SU-DHL-6 (cell line): ENCODE measurements at regions not wholly inside any gene's neighbourhood (a gene's known extent, or its start where the extent isn't known, plus 50 kb on each side); places are given as distances from the start of the nearest gene placed in this dataset.

Source experiments
- H2AFZ ChIP-seq: fragments of 200-600 bp; sonication (generic); 2 replicates; pipeline ENCODE4 v1.6.1; 2014; ENCODE audit warnings: low read depth, mild to moderate bottlenecking, moderate library complexity, mixed read lengths, antibody characterized with exemption, low read length; ENCODE audit not compliant: severe bottlenecking
- H3F3A ChIP-seq: fragments of 200-600 bp; shearing (Covaris generic); 2 replicates; pipeline ENCODE4 v1.6.0; 2016; ENCODE audit warnings: antibody characterized with exemption, mild to moderate bottlenecking; ENCODE audit not compliant: insufficient read depth
- H3K27ac ChIP-seq: fragments of 200-600 bp; sonication (generic); 2 replicates; pipeline ENCODE4 v1.5.1; 2016; ENCODE audit warnings: low read depth, mild to moderate bottlenecking, low read length, moderate library complexity, mixed read lengths
- H3K27me3 ChIP-seq: fragments of 200-600 bp; sonication (generic), shearing (Covaris generic); 2 replicates; pipeline ENCODE4 v1.6.0; 2014; ENCODE audit warnings: mild to moderate bottlenecking, low read length
- H3K36me3 ChIP-seq: fragments of 200-600 bp; sonication (generic); 2 replicates; pipeline ENCODE4 v1.6.1; 2014; ENCODE audit warnings: mild to moderate bottlenecking, low read length, mixed read lengths
- H3K4me2 ChIP-seq: fragments of 300-600, 200-600 bp; shearing (Covaris generic), sonication (generic); 2 replicates; pipeline ENCODE4 v1.6.0; 2014; ENCODE audit warnings: low read length, low read depth, mild to moderate bottlenecking; ENCODE audit not compliant: poor library complexity, severe bottlenecking
- H3K4me3 ChIP-seq: fragments of 200-600 bp; sonication (generic); 2 replicates; pipeline ENCODE4 v1.5.1; 2014; ENCODE audit warnings: antibody characterized with exemption, low read length, mild to moderate bottlenecking, mixed read lengths; ENCODE audit not compliant: insufficient read depth, poor library complexity, severe bottlenecking
- H3K79me2 ChIP-seq: fragments of 200-600 bp; sonication (generic); 2 replicates; pipeline ENCODE4 v1.6.1; 2014; ENCODE audit warnings: mild to moderate bottlenecking, low read length, moderate library complexity; ENCODE audit not compliant: insufficient read depth
- H3K9ac ChIP-seq: fragments of 200-600 bp; sonication (generic); 2 replicates; pipeline ENCODE4 v1.7.0; 2014; ENCODE audit warnings: mild to moderate bottlenecking, low read length
- H3K9me2 ChIP-seq: fragments of 200-600 bp; sonication (generic); replicated peaks from 2 replicates; pipeline ENCODE4 v1.6.1; 2014; ENCODE audit warnings: low read length; ENCODE audit not compliant: insufficient read depth
- H3K9me3 ChIP-seq: fragments of 200-600 bp; sonication (generic); 2 replicates; pipeline ENCODE4 v1.6.1; 2014; ENCODE audit warnings: low read length, mixed read lengths; ENCODE audit not compliant: insufficient read depth
- H4K20me1 ChIP-seq: fragments of 200-600 bp; sonication (generic); 2 replicates; pipeline ENCODE4 v1.6.1; 2014; ENCODE audit warnings: low read depth, mild to moderate bottlenecking, antibody characterized with exemption, low read length, moderate library complexity, mixed read lengths
- EZH2phosphoT487 ChIP-seq: fragments of 200-600 bp; sonication (generic), shearing (Covaris generic); conservative IDR thresholded peaks from 2 replicates; pipeline ENCODE4 v1.6.1; 2018; ENCODE audit warnings: mild to moderate bottlenecking, antibody characterized with exemption, low read length, moderate library complexity, mixed read lengths
- TF ChIP-seq, protein P1 (sequence below): fragments of 200-600 bp; sonication (generic); IDR thresholded peaks from one replicate; pipeline ENCODE4 v1.5.1; 2017; ENCODE audit warnings: antibody characterized with exemption, mild to moderate bottlenecking, low read length, moderate library complexity; ENCODE audit not compliant: insufficient read depth, poor library complexity, severe bottlenecking

DNA sequence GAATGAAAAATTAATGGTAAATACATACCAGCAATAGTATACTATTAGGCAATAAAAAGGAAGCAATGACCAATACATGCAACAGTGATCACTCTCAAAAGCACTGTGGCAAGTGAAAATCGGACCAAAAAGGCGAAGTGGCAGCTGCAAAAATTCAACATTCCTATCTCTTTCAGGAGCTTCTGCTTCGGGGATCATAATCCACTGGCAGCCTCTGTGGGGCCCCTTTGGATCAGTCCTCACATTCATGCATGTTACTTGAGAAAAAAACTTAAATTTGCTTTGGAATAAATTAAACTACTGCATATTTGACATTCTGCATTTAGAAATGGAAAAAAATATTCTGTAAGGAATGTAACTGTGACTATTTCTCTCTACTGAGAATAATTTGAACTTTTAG lies 425.6 kb downstream of the NR2F2 start:
- Histone ChIP-seq H3K4me3 (no peak overlapping the region), H3K27me3 (no peaks in the 10 kb centered on the region), H3K9ac (no peak overlapping the region), H3K79me2 (no peaks in the 10 kb centered on the region), H3K27ac (no peak overlapping the region), H3K9me3 (no peaks in the 10 kb centered on the region), H4K20me1 (no peaks in the 10 kb centered on the region), H3K4me2 (no peak overlapping the region), H3K9me2 (no peaks in the 10 kb centered on the region), H2AFZ (no peak overlapping the region), H3F3A (no peaks in the 10 kb centered on the region), H3K36me3 (no peaks in the 10 kb centered on the region)
- TF ChIP-seq, protein P1, sequence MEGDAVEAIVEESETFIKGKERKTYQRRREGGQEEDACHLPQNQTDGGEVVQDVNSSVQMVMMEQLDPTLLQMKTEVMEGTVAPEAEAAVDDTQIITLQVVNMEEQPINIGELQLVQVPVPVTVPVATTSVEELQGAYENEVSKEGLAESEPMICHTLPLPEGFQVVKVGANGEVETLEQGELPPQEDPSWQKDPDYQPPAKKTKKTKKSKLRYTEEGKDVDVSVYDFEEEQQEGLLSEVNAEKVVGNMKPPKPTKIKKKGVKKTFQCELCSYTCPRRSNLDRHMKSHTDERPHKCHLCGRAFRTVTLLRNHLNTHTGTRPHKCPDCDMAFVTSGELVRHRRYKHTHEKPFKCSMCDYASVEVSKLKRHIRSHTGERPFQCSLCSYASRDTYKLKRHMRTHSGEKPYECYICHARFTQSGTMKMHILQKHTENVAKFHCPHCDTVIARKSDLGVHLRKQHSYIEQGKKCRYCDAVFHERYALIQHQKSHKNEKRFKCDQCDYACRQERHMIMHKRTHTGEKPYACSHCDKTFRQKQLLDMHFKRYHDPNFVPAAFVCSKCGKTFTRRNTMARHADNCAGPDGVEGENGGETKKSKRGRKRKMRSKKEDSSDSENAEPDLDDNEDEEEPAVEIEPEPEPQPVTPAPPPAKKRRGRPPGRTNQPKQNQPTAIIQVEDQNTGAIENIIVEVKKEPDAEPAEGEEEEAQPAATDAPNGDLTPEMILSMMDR: no peak
- no peak for TF ChIP-seq EZH2phosphoT487

DNA sequence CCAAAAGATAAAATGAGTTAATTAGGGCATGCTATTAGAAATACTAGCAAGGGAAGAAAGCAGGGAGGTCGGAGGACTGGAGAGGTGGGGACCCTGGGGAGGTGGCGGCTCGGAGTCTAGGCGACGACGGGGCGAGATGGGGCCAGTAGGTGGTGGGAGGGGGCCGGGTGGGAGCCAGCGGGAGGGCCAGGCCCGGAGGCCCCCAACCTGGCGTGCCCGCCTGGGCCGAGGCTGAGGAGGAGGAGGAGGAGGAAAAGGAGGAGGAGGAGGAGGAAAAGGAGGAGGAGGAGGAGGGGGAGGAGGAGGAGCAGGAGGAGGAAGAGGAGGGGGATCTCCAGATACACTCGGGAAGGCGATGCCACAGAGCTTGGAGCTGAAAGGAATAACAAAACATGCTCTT lies 426.2 kb downstream of the NR2F2 start:
- H3K4me3 ChIP-seq: no peak overlapping the region
- no peaks in the 10 kb centered on the region for H4K20me1 ChIP-seq
- no peak overlapping the region for H3K27ac ChIP-seq
- H3K79me2 ChIP-seq: no peaks in the 10 kb centered on the region
- no peaks in the 10 kb centered on the region for H3K9me2 ChIP-seq
- no peaks in the 10 kb centered on the region for H3K27me3 ChIP-seq
- no peak for TF ChIP-seq EZH2phosphoT487
- TF ChIP-seq, protein P1: no peak
- H3K9ac ChIP-seq: no peak overlapping the region
- H3K9me3 ChIP-seq: no peaks in the 10 kb centered on the region
- H3K36me3 ChIP-seq: no peaks in the 10 kb centered on the region
- H2AFZ ChIP-seq: no peak overlapping the region
- H3K4me2 ChIP-seq: no peak overlapping the region
- H3F3A ChIP-seq: no peaks in the 10 kb centered on the region

- Histone ChIP-seq H3K9ac (no peak overlapping the region), H3K9me3 (no peaks in the 10 kb centered on the region), H3K27ac (no peak overlapping the region), H3K27me3 (no peaks in the 10 kb centered on the region), H3K4me2 (no peak overlapping the region), H2AFZ (no peak overlapping the region), H3K79me2 (no peaks in the 10 kb centered on the region), H4K20me1 (no peaks in the 10 kb centered on the region), H3K9me2 (no peaks in the 10 kb centered on the region), H3F3A (no peaks in the 10 kb centered on the region), H3K36me3 (no peaks in the 10 kb centered on the region), H3K4me3 (no peak overlapping the region)
- TF ChIP-seq, protein P1: no peak
Measured at GRCh38 chr15:96762566-96762965, 432.1 kb downstream of the NR2F2 start.

DNA sequence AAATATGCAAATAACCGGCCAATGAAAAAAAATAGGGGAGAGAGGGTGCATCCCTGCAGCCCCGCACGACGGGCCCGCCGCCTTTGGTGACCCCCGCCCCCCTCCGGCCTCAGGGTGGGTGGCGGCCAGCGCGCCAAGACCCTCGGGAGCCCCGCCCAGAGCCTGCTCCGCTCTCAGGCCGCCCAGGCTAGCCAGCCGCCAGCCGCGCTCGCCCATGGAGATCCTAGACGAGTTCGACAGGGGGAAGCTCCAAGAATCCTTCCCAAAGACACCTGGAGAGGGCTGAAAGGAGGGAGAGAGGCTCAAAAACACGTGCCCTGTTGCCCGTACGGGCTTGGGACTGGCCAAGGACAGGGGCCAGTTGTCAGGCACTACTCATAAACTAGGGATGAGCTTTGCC lies 434.0 kb downstream of the NR2F2 start:
- Histone ChIP-seq H3K9me3 (no peaks in the 10 kb centered on the region), H3K27me3 (no peaks in the 10 kb centered on the region), H3K4me3 (no peak overlapping the region), H3K4me2 (no peak overlapping the region), H3K27ac (no peak overlapping the region), H4K20me1 (no peaks in the 10 kb centered on the region), H3K9me2 (no peaks in the 10 kb centered on the region), H3K9ac (no peak overlapping the region), H3K36me3 (no peaks in the 10 kb centered on the region), H2AFZ (no peak overlapping the region), H3F3A (no peaks in the 10 kb centered on the region), H3K79me2 (no peaks in the 10 kb centered on the region)
- TF ChIP-seq EZH2phosphoT487: no peak
- TF ChIP-seq, protein P1: no peak
